Esophagus muscularis mucosa (tissue), 3 donors: ENCODE measurements at regions not wholly inside any gene's neighbourhood (a gene's known extent, or its start where the extent isn't known, plus 50 kb on each side); places are given as distances from the start of the nearest gene placed in this dataset.

Experiments used
- EP300 ChIP-seq: sonication (generic); formaldehyde crosslinking; IDR thresholded peaks from one replicate; pipeline ENCODE4 v1.6.1; 2017; ENCODE audit warnings: antibody characterized with exemption
- TF ChIP-seq, protein P1 (sequence below), 3 experiments: fragments of 200-600 bp in 2 of 3; fragments of 450-650 bp in 1 of 3; sonication (generic) in 2 of 3; IDR thresholded peaks; one replicate each; pipeline ENCODE4 v1.5.1; 2017 to 2019; ENCODE audit warnings: antibody characterized with exemption in 3 of 3, mild to moderate bottlenecking in 2 of 3, moderate library complexity in 1 of 3

DNA sequence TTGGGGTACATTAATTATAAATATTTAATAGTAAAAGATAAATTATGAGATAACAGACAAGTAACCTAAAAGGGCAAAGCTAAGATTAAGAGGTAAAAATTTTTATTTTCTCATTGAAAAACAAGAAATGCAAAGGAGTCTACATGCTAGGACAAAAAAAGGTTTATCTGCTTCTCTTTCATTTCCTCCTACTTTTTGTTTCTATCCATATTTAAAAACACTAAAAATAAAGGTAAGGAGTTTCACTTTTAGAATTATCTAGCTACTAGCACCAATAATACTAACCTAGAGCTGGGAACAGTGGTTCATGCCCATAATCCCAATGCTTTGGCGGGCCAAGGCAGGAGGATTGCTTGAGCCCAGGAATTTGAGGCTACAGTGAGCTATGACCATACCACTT is 1551.7 kb upstream of the SLC39A10 start:
- TF ChIP-seq, protein P1, sequence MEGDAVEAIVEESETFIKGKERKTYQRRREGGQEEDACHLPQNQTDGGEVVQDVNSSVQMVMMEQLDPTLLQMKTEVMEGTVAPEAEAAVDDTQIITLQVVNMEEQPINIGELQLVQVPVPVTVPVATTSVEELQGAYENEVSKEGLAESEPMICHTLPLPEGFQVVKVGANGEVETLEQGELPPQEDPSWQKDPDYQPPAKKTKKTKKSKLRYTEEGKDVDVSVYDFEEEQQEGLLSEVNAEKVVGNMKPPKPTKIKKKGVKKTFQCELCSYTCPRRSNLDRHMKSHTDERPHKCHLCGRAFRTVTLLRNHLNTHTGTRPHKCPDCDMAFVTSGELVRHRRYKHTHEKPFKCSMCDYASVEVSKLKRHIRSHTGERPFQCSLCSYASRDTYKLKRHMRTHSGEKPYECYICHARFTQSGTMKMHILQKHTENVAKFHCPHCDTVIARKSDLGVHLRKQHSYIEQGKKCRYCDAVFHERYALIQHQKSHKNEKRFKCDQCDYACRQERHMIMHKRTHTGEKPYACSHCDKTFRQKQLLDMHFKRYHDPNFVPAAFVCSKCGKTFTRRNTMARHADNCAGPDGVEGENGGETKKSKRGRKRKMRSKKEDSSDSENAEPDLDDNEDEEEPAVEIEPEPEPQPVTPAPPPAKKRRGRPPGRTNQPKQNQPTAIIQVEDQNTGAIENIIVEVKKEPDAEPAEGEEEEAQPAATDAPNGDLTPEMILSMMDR (IDR thresholded peaks at IDR 0.05): no peak
- TF ChIP-seq EP300: no peak
